Neural progenitor cell (in vitro differentiated cells): ENCODE measurements at regions not wholly inside any gene's neighbourhood (a gene's known extent, or its start where the extent isn't known, plus 50 kb on each side); places are given as distances from the start of the nearest gene placed in this dataset.

ENCODE experiments used
- DNase-seq: peaks from one replicate; pipeline ENCODE4 v3.0.0-alpha.2; 2016; ENCODE audit warnings: low spot score
- H2AFZ ChIP-seq: fragments of 200-600 bp; sonication (generic); replicated peaks from 2 replicates; pipeline ENCODE4 v1.6.1; 2016; ENCODE audit warnings: antibody characterized with exemption
- H3F3A ChIP-seq: fragments of 200-600 bp; sonication (generic); 2 replicates; pipeline ENCODE4 v1.6.1; 2016; ENCODE audit warnings: antibody characterized with exemption, low read depth
- H3K27ac ChIP-seq: fragments of 200-600 bp; sonication (generic); 2 replicates; pipeline ENCODE4 v1.5.1; 2016; ENCODE audit warnings: mild to moderate bottlenecking
- H3K27me3 ChIP-seq: fragments of 200-600 bp; sonication (generic); 2 replicates; pipeline ENCODE4 v1.6.1; 2016; ENCODE audit warnings: mild to moderate bottlenecking, moderate library complexity
- H3K36me3 ChIP-seq: fragments of 200-600 bp; sonication (generic); 2 replicates; pipeline ENCODE4 v1.5.1; 2016
- H3K4me1 ChIP-seq: fragments of 200-600 bp; sonication (generic); 2 replicates; pipeline ENCODE4 v1.6.1; 2016; ENCODE audit warnings: mixed run types
- H3K4me2 ChIP-seq: fragments of 200-600 bp; sonication (generic); 2 replicates; pipeline ENCODE4 v1.6.1; 2016
- H3K4me3 ChIP-seq: fragments of 200-600 bp; sonication (generic); 2 replicates; pipeline ENCODE4 v1.5.1; 2016
- H3K79me2 ChIP-seq: fragments of 200-600 bp; sonication (generic); 2 replicates; pipeline ENCODE4 v1.6.1; 2016; ENCODE audit warnings: low read depth
- H3K9ac ChIP-seq: fragments of 200-600 bp; sonication (generic); 2 replicates; pipeline ENCODE4 v1.6.1; 2016
- H3K9me3 ChIP-seq: fragments of 200-600 bp; sonication (generic); 2 replicates; pipeline ENCODE4 v1.5.1; 2016; ENCODE audit warnings: low read depth
- H4K20me1 ChIP-seq: fragments of 200-600 bp; sonication (generic); 2 replicates; pipeline ENCODE4 v1.6.1; 2016; ENCODE audit warnings: low read depth
- H3K27ac Mint-ChIP-seq: 3 replicates; pipeline ENCODE4 v1.8.0; 2021; ENCODE audit warnings: mixed read lengths
- H3K27me3 Mint-ChIP-seq: 2 replicates; pipeline ENCODE4 v1.8.0; 2022; ENCODE audit warnings: low read depth, mild to moderate bottlenecking, inconsistent platforms, moderate library complexity, mixed read lengths; ENCODE audit not compliant: insufficient read depth
- H3K36me3 Mint-ChIP-seq: 3 replicates; pipeline ENCODE4 v1.8.0; 2021; ENCODE audit warnings: mixed read lengths
- H3K4me1 Mint-ChIP-seq: 3 replicates; pipeline ENCODE4 v1.8.0; 2021; ENCODE audit warnings: mixed read lengths
- H3K4me3 Mint-ChIP-seq: 3 replicates; pipeline ENCODE4 v1.8.0; 2021; ENCODE audit warnings: mild to moderate bottlenecking, moderate library complexity, mixed read lengths
- H3K9me3 Mint-ChIP-seq: 3 replicates; pipeline ENCODE4 v1.8.0; 2020; ENCODE audit warnings: mixed read lengths
- CTCF ChIP-seq: fragments of 200-600 bp; sonication (generic); IDR thresholded peaks from 2 replicates; pipeline ENCODE4 v1.5.1; 2017; ENCODE audit warnings: antibody characterized with exemption, mild to moderate bottlenecking
- EZH2 ChIP-seq: fragments of 200-600 bp; sonication (generic); IDR thresholded peaks from 2 replicates; pipeline ENCODE4 v1.6.1; 2017; ENCODE audit warnings: antibody characterized with exemption, mild to moderate bottlenecking, moderate library complexity
- EZH2phosphoT487 ChIP-seq: fragments of 200-600 bp; sonication (generic); IDR thresholded peaks from 2 replicates; pipeline ENCODE4 v1.6.1; 2017; ENCODE audit warnings: antibody characterized with exemption

GRCh38 chr2:82511894-82512293 is 1947.2 kb downstream of the SUCLG1 start:
- DNase-seq: no peak
- Histone ChIP-seq H3K4me2 (no peak overlapping the region), H3K9me3 (no peaks in the 10 kb centered on the region), H3K36me3 (no peaks in the 10 kb centered on the region), H3K4me1 (no peaks in the 10 kb centered on the region), H3K79me2 (no peaks in the 10 kb centered on the region), H3K27ac (no peak overlapping the region), H3F3A (no peaks in the 10 kb centered on the region), H2AFZ (no peak overlapping the region), H3K27me3 (no peaks in the 10 kb centered on the region), H3K4me3 (no peak overlapping the region), H3K9ac (no peak overlapping the region), H4K20me1 (no peaks in the 10 kb centered on the region)
- Mint-ChIP-seq H3K27ac (no peak overlapping the region), H3K9me3 (no peaks in the 10 kb centered on the region), H3K27me3 (peaks cover 3% of the 10 kb centered on the region), H3K4me3 (no peak overlapping the region), H3K4me1 (no peaks in the 10 kb centered on the region), H3K36me3 (no peaks in the 10 kb centered on the region)
- TF ChIP-seq EZH2phosphoT487: no peak

GRCh38 chr2:82508702-82509101 is 1950.4 kb downstream of the SUCLG1 start:
- no peaks in the 10 kb centered on the region for H3K27me3 ChIP-seq
- Mint-ChIP-seq H3K4me3 (no peak overlapping the region), H3K36me3 (no peaks in the 10 kb centered on the region), H3K27ac (no peak overlapping the region), H3K9me3 (no peaks in the 10 kb centered on the region), H3K4me1 (no peaks in the 10 kb centered on the region), H3K27me3 (peaks cover 3% of the 10 kb centered on the region)
- H3K9me3 ChIP-seq: no peaks in the 10 kb centered on the region
- H3K9ac ChIP-seq: no peak overlapping the region
- H3F3A ChIP-seq: no peaks in the 10 kb centered on the region
- no peaks in the 10 kb centered on the region for H3K79me2 ChIP-seq
- no peak overlapping the region for H3K4me2 ChIP-seq
- no peak for TF ChIP-seq EZH2
- no peak for TF ChIP-seq EZH2phosphoT487
- TF ChIP-seq CTCF: no peak
- no peak for DNase-seq
- no peaks in the 10 kb centered on the region for H3K4me1 ChIP-seq
- H4K20me1 ChIP-seq: no peaks in the 10 kb centered on the region
- H3K4me3 ChIP-seq: no peak overlapping the region
- H2AFZ ChIP-seq: no peak overlapping the region
- no peak overlapping the region for H3K27ac ChIP-seq
- no peaks in the 10 kb centered on the region for H3K36me3 ChIP-seq

GRCh38 chr2:82507657-82508056 is 1951.4 kb downstream of the SUCLG1 start:
- no peak for TF ChIP-seq EZH2
- no peak for TF ChIP-seq EZH2phosphoT487
- TF ChIP-seq CTCF: no peak
- Histone ChIP-seq H3K27me3 (no peaks in the 10 kb centered on the region), H3K79me2 (no peaks in the 10 kb centered on the region), H3F3A (no peaks in the 10 kb centered on the region), H3K4me1 (no peaks in the 10 kb centered on the region), H3K9ac (no peak overlapping the region), H3K36me3 (no peaks in the 10 kb centered on the region), H3K4me2 (no peak overlapping the region), H3K27ac (no peak overlapping the region), H3K4me3 (no peak overlapping the region), H4K20me1 (no peaks in the 10 kb centered on the region), H3K9me3 (no peaks in the 10 kb centered on the region), H2AFZ (no peak overlapping the region)
- peaks cover 2% of the 10 kb centered on the region for H3K9me3 Mint-ChIP-seq
- H3K27me3 Mint-ChIP-seq: peaks cover 3% of the 10 kb centered on the region
- no peak for DNase-seq
- H3K27ac Mint-ChIP-seq: no peak overlapping the region
- H3K36me3 Mint-ChIP-seq: no peaks in the 10 kb centered on the region
- H3K4me1 Mint-ChIP-seq: no peaks in the 10 kb centered on the region
- no peak overlapping the region for H3K4me3 Mint-ChIP-seq

- Histone ChIP-seq H3K4me1 (no peaks in the 10 kb centered on the region), H3K27me3 (no peaks in the 10 kb centered on the region), H2AFZ (no peak overlapping the region), H4K20me1 (no peaks in the 10 kb centered on the region), H3K79me2 (no peaks in the 10 kb centered on the region), H3K4me3 (no peak overlapping the region), H3K4me2 (no peak overlapping the region), H3K9ac (no peak overlapping the region), H3F3A (no peaks in the 10 kb centered on the region), H3K9me3 (peaks cover 7% of the 10 kb centered on the region), H3K36me3 (no peaks in the 10 kb centered on the region), H3K27ac (no peak overlapping the region)
- Mint-ChIP-seq H3K27ac (no peak overlapping the region), H3K9me3 (peaks cover 11% of the 10 kb centered on the region), H3K4me3 (no peak overlapping the region), H3K27me3 (no peaks in the 10 kb centered on the region), H3K4me1 (no peaks in the 10 kb centered on the region), H3K36me3 (no peaks in the 10 kb centered on the region)
- no peak for DNase-seq
- no peak for TF ChIP-seq EZH2phosphoT487
- no peak for TF ChIP-seq CTCF
- TF ChIP-seq EZH2: no peak
These were observed 1957.9 kb downstream of the SUCLG1 start for GRCh38 chr2:82501217-82501616.
